Fibroblast of peridontal ligament (primary cell): ENCODE measurements at regions not wholly inside any gene's neighbourhood (a gene's known extent, or its start where the extent isn't known, plus 50 kb on each side); places are given as distances from the start of the nearest gene placed in this dataset.
A peak's percentile ranks its signal among the peaks of the same experiment; 100 is the strongest.
"Not testable (repeated sequence)": the region's sequence is repeated elsewhere in the genome, so short reads cannot be mapped to it uniquely, and the experiment has no call there.

ENCODE experiments used
- DNase-seq: peaks from one replicate; pipeline ENCODE4 v3.0.0-alpha.2; 2010; ENCODE audit errors: extremely low read depth

GRCh38 chr3:11712646-11713045, 68.9 kb upstream of the VGLL4 start:
- no peak for DNase-seq

DNA sequence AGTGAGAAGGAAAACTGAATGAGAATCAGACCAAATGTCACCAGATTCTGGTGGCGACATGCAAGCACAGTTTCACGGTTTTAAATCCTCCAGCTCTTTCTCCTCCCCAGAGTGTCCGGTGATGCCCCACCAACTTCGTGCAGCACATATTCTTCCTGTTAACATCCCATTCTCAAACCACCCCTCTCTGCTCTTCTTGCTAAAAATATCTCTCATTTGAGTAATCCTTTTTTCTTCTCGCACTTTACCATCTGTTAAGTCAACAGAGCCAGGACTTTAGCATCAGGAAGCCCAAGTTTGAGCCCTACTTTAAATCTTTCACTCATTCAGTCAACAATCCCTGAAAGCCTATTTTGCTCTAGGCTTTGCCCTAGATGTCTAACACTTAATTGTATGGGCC, 68.2 kb upstream of the VGLL4 start:
- DNase-seq, result peak; percentile 3

GRCh38 chr3:11709782-11710181, 66.1 kb upstream of the VGLL4 start:
- DNase-seq, result no peak

DNA sequence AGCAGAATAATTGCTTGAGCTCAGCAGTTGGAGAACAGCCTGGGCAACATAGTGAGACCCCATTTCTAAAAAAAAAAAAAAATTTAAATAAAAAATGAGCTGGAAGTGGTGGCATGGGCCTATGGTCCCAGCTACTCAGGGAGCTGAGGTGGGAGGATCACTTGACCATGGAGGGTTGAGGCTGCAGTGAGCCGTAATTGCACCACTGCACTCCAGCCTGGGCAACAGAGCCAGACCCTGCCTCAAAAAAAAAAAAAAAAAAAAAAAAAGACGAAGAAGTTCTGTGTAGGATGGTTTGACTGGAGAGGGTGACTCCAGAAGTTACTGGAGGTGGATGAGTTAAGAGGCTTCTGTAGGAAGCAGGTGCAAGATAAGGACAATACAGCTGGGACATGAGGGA, 63.4 kb upstream of the VGLL4 start:
- DNase-seq, result not testable (repeated sequence)

DNA sequence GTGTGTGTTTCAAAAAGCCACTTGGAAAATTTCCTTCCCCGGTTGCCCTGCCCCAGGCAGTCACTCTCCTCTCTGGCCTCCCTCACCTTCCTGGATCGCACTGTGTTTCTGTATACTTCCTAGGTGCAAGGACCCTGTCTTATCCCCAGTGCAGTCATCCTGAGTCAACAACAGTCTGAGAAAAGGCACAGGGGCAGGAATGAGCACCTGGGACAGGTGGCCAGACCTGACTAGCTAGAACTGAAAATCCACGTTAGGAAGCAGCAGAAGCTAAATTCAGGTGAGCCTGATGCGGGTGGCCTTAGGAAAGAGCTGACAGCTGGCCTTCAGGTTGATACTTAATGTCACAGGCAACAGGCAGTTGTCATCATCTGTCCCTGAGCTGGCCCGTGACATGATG, 62.9 kb upstream of the VGLL4 start:
- DNase-seq, result no peak

- DNase-seq, result no peak
These were observed 61.3 kb upstream of the VGLL4 start for GRCh38 chr3:11705049-11705448.

GRCh38 chr3:11703146-11703545, 59.4 kb upstream of the VGLL4 start:
- no peak for DNase-seq

DNA sequence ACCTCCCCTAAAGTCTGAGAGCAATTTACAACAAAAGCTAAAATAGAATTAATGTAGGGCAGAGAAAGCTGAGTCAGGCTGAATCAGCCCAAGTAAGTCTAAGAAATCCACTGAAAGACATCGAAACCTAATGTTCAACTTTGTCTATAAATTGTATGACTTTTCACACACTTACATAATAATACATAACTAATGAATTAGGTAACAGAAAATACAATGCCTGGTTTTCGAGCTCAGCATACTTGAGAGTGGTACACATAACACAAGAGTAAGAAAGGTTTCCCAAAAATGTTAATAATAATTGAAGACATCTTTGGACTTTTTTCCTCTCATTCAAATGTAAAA, 55.3 kb upstream of the VGLL4 start:
- DNase-seq, result peak; percentile 62

GRCh38 chr3:11698326-11699082, 54.8 kb upstream of the VGLL4 start:
- peak; percentile 22 for DNase-seq

GRCh38 chr3:11697701-11698100, 54.0 kb upstream of the VGLL4 start:
- no peak for DNase-seq

GRCh38 chr3:11696054-11696453, 52.3 kb upstream of the VGLL4 start:
- DNase-seq, result no peak
